Cardiac muscle cell (in vitro differentiated cells and primary cell): ENCODE measurements at regions not wholly inside any gene's neighbourhood (a gene's known extent, or its start where the extent isn't known, plus 50 kb on each side); places are given as distances from the start of the nearest gene placed in this dataset.

ENCODE experiments used
- DNase-seq, 2 donors: peaks; one replicate each; pipeline versions ENCODE4 v3.0.0 to v3.0.0-alpha.2; 2010 to 2017; ENCODE audit warnings: low read depth in 1 of 2, low spot score in 1 of 2
- H3K27ac ChIP-seq: fragments of 200-600 bp; sonication (generic); 2 replicates; pipeline ENCODE4 v1.5.1; 2016
- H3K27me3 ChIP-seq: fragments of 200-600 bp; sonication (generic); 2 replicates; pipeline ENCODE4 v1.6.0; 2016; ENCODE audit warnings: control low read depth
- H3K36me3 ChIP-seq: fragments of 200-600 bp; sonication (generic); 2 replicates; pipeline ENCODE4 v1.5.1; 2016; ENCODE audit warnings: control low read depth
- H3K4me1 ChIP-seq: fragments of 200-600 bp; sonication (generic); 2 replicates; pipeline ENCODE4 v1.8.1; 2017; ENCODE audit warnings: low read depth, mild to moderate bottlenecking, mixed run types
- H3K4me3 ChIP-seq: fragments of 200-600 bp; sonication (generic); 2 replicates; pipeline ENCODE4 v1.5.1; 2016; ENCODE audit warnings: mild to moderate bottlenecking
- H3K9me3 ChIP-seq: fragments of 200-600 bp; sonication (generic); 2 replicates; pipeline ENCODE4 v1.5.1; 2017; ENCODE audit warnings: low read depth, mild to moderate bottlenecking, control low read depth
- TF ChIP-seq, protein P1 (sequence below): IDR thresholded peaks from 2 replicates; pipeline ENCODE4 v1.5.1; 2012; ENCODE audit warnings: low read depth, mild to moderate bottlenecking, low read length

GRCh38 chr2:111710085-111710484, 173.9 kb downstream of the ANAPC1 start:
- H3K9me3 ChIP-seq: no peaks in the 10 kb centered on the region
- no peaks in the 10 kb centered on the region for H3K27me3 ChIP-seq

GRCh38 chr2:111710613-111711012, 173.4 kb downstream of the ANAPC1 start:
- Histone ChIP-seq H3K4me1 (no peaks in the 10 kb centered on the region), H3K27ac (no peak overlapping the region), H3K9me3 (no peaks in the 10 kb centered on the region), H3K27me3 (no peaks in the 10 kb centered on the region), H3K4me3 (no peak overlapping the region), H3K36me3 (no peaks in the 10 kb centered on the region)
- no peak for DNase-seq
- TF ChIP-seq, protein P1, sequence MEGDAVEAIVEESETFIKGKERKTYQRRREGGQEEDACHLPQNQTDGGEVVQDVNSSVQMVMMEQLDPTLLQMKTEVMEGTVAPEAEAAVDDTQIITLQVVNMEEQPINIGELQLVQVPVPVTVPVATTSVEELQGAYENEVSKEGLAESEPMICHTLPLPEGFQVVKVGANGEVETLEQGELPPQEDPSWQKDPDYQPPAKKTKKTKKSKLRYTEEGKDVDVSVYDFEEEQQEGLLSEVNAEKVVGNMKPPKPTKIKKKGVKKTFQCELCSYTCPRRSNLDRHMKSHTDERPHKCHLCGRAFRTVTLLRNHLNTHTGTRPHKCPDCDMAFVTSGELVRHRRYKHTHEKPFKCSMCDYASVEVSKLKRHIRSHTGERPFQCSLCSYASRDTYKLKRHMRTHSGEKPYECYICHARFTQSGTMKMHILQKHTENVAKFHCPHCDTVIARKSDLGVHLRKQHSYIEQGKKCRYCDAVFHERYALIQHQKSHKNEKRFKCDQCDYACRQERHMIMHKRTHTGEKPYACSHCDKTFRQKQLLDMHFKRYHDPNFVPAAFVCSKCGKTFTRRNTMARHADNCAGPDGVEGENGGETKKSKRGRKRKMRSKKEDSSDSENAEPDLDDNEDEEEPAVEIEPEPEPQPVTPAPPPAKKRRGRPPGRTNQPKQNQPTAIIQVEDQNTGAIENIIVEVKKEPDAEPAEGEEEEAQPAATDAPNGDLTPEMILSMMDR: no peak

More at GRCh38 chr2:111710085-111710484, 173.9 kb downstream of the ANAPC1 start:
- no peaks in the 10 kb centered on the region for H3K36me3 ChIP-seq
- DNase-seq: peak in 1 of 2 donors; percentile 68
- no peaks in the 10 kb centered on the region for H3K4me1 ChIP-seq
- H3K27ac ChIP-seq: no peak overlapping the region
- H3K4me3 ChIP-seq: no peak overlapping the region
- TF ChIP-seq, protein P1: no peak

DNA sequence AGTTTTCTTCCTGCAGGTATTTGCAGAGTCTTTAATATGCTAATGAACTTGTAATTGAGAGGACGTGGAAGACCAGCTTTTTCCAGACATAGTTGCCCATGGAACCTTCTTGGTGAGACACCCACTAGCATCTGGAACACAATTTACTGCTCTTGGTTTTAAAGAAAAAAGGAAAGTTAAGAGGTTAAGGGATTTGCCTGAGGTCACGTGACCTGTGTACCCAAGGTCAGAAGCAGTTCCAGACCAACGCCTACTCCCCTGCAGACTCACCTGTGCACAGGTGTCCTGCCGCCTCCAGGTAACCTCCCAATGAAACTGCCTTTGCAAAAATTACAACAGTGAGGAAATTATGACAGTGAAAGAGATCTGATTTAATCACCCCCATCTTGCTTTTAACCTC, 172.7 kb downstream of the ANAPC1 start:
- TF ChIP-seq, protein P1: no peak
- H3K27ac ChIP-seq: no peak overlapping the region
- no peaks in the 10 kb centered on the region for H3K36me3 ChIP-seq
- no peaks in the 10 kb centered on the region for H3K9me3 ChIP-seq
- H3K27me3 ChIP-seq: no peaks in the 10 kb centered on the region
- no peak for DNase-seq
- no peak overlapping the region for H3K4me3 ChIP-seq
- no peaks in the 10 kb centered on the region for H3K4me1 ChIP-seq

DNA sequence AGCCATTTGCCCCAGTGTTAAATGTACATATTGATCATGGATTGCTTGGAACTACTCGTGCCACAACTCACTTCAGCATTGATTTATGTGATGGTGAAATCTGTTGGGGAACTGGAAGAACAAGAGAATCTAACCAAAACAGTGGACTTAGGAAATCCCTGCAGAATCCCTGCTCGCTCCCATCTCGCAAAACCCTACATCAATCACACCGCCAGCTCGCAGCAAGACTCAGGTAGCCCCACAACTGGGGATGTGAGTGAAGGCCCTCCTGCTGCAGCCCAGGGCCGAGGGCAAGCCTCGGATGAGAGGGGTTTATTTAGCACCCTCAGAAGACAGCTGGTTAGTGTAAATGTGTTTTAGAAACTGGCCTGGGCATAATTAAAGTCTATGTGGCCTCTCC, 171.6 kb downstream of the ANAPC1 start:
- H3K4me3 ChIP-seq: no peak overlapping the region
- no peak for DNase-seq
- no peaks in the 10 kb centered on the region for H3K36me3 ChIP-seq
- H3K4me1 ChIP-seq: no peaks in the 10 kb centered on the region
- H3K27me3 ChIP-seq: no peaks in the 10 kb centered on the region
- TF ChIP-seq, protein P1: no peak
- no peak overlapping the region for H3K27ac ChIP-seq
- no peaks in the 10 kb centered on the region for H3K9me3 ChIP-seq

DNA sequence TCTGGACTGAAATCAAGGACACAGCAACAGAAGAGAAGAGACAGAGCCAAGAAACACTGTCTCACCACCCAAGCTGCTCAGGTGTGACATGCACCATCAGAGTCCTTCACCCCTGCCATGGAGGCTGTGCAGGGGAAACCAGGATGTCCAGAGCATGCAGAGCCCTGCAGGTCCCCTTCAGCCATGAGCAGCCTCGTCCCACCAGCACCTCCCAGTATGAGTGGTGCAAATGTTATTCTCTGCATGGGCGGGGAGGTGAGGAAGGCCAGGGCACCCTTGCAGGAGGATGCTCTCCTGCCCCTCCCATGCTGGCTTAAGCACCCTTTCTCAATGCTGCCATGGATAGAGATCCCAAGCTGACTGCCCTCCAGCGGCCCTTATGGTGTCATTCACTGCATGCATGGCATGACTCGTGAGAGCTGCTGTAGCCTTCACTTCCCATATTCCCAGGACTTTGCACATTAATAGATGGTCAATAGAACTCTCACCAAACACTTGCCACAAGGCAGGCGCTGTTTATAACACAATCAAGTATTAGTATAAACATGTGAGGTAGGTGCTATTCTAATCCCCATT, 171.0 kb downstream of the ANAPC1 start:
- TF ChIP-seq, protein P1: no peak

More for the DNA sequence above, 171.0 kb downstream of the ANAPC1 start:
- no peaks in the 10 kb centered on the region for H3K27me3 ChIP-seq
- no peaks in the 10 kb centered on the region for H3K9me3 ChIP-seq
- H3K4me3 ChIP-seq: no peak overlapping the region
- no peak overlapping the region for H3K27ac ChIP-seq
- DNase-seq: no peak
- no peaks in the 10 kb centered on the region for H3K4me1 ChIP-seq
- no peaks in the 10 kb centered on the region for H3K36me3 ChIP-seq
